ENCODE measurements at regions not wholly inside any gene's neighbourhood (a gene's known extent, or its start where the extent isn't known, plus 50 kb on each side); places are given as distances from the start of the nearest gene placed in this dataset.

GRCh38 chr3:72171946-72172345 lies 387.0 kb upstream of the PROK2 start:
- TF ChIP-seq CTCF (IDR thresholded peaks at IDR 0.05; ENCODE audit: low read length, missing control alignments), result no peak
- no peak overlapping the region for H3K4me3 ChIP-seq (replicated peaks; ENCODE audit: low read depth, low read length)
- DNase-seq (ENCODE audit: low read depth), result no peak

- no peak for DNase-seq (ENCODE audit: low read depth)
- no peak for TF ChIP-seq CTCF (IDR thresholded peaks at IDR 0.05; ENCODE audit: low read length, missing control alignments)
- no peak overlapping the region for H3K4me3 ChIP-seq (replicated peaks; ENCODE audit: low read depth, low read length)
These were observed 386.5 kb upstream of the PROK2 start for GRCh38 chr3:72171463-72171881.

- no peak overlapping the region for H3K4me3 ChIP-seq (replicated peaks; ENCODE audit: low read depth, low read length)
- DNase-seq (ENCODE audit: low read depth), result no peak
- no peak for TF ChIP-seq CTCF (IDR thresholded peaks at IDR 0.05; ENCODE audit: low read length, missing control alignments)
These were observed 384.9 kb upstream of the PROK2 start for GRCh38 chr3:72169561-72170472.

- no peak overlapping the region for H3K4me3 ChIP-seq (replicated peaks; ENCODE audit: low read depth, low read length)
- TF ChIP-seq CTCF (IDR thresholded peaks at IDR 0.05; ENCODE audit: low read length, missing control alignments), result no peak
- DNase-seq (ENCODE audit: low read depth), result no peak
These were observed 384.2 kb upstream of the PROK2 start for GRCh38 chr3:72169120-72169519.

- no peak for TF ChIP-seq CTCF (IDR thresholded peaks at IDR 0.05; ENCODE audit: low read length, missing control alignments)
- no peak overlapping the region for H3K4me3 ChIP-seq (replicated peaks; ENCODE audit: low read depth, low read length)
- DNase-seq (ENCODE audit: low read depth), result no peak
These were observed 380.9 kb upstream of the PROK2 start for GRCh38 chr3:72165808-72166207.

GRCh38 chr3:72165317-72165716 lies 380.4 kb upstream of the PROK2 start:
- no peak overlapping the region for H3K4me3 ChIP-seq (replicated peaks; ENCODE audit: low read depth, low read length)
- no peak for DNase-seq (ENCODE audit: low read depth)
- no peak for TF ChIP-seq CTCF (IDR thresholded peaks at IDR 0.05; ENCODE audit: low read length, missing control alignments)

GRCh38 chr3:72164635-72164978 lies 379.7 kb upstream of the PROK2 start:
- no peak overlapping the region for H3K4me3 ChIP-seq (replicated peaks; ENCODE audit: low read depth, low read length)
- no peak for TF ChIP-seq CTCF (IDR thresholded peaks at IDR 0.05; ENCODE audit: low read length, missing control alignments)
- DNase-seq (ENCODE audit: low read depth), result no peak

Measured in fibroblast of pulmonary artery (primary cell).